ENCODE measurements at regions not wholly inside any gene's neighbourhood (a gene's known extent, or its start where the extent isn't known, plus 50 kb on each side); places are given as distances from the start of the nearest gene placed in this dataset.

- TF ChIP-seq, protein P1, sequence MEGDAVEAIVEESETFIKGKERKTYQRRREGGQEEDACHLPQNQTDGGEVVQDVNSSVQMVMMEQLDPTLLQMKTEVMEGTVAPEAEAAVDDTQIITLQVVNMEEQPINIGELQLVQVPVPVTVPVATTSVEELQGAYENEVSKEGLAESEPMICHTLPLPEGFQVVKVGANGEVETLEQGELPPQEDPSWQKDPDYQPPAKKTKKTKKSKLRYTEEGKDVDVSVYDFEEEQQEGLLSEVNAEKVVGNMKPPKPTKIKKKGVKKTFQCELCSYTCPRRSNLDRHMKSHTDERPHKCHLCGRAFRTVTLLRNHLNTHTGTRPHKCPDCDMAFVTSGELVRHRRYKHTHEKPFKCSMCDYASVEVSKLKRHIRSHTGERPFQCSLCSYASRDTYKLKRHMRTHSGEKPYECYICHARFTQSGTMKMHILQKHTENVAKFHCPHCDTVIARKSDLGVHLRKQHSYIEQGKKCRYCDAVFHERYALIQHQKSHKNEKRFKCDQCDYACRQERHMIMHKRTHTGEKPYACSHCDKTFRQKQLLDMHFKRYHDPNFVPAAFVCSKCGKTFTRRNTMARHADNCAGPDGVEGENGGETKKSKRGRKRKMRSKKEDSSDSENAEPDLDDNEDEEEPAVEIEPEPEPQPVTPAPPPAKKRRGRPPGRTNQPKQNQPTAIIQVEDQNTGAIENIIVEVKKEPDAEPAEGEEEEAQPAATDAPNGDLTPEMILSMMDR (IDR thresholded peaks at IDR 0.05), result no peak
- no peak for TF ChIP-seq POLR2A (IDR thresholded peaks at IDR 0.05)
Measured at GRCh38 chr13:50450279-50450678, 393.2 kb downstream of the DLEU7 start.

Data from heart left ventricle (tissue), 13 donors.